HCT116 (cell line): ENCODE measurements at regions not wholly inside any gene's neighbourhood (a gene's known extent, or its start where the extent isn't known, plus 50 kb on each side); places are given as distances from the start of the nearest gene placed in this dataset.

Experiments
- ATAC-seq: fragments of 200-7000 bp; cut with Tn5 transposase; 2 replicates; pipeline ENCODE4 v1.9.1; 2020; ENCODE audit warnings: mild to moderate bottlenecking, moderate library complexity
- BruUV-seq: library from RNA; stranded (reverse); fragments of 400-500 nt; replicated peaks from 2 replicates; lab custom pipeline; 2021; lab: Mats Ljungman, UMichigan
- CTCF ChIA-PET: fragments of 300-600 bp; sonication (Branson Sonifier 250); formaldehyde crosslinking; loops from one replicate; lab custom pipeline; 2021; ENCODE audit warnings: antibody characterized with exemption; lab: Charles Lee
- POLR2A ChIA-PET: fragments of 300-600, 350-600 bp; sonication (Branson Sonifier 250); formaldehyde crosslinking; loops from one replicate; lab custom pipeline; 2021; ENCODE audit warnings: antibody characterized with exemption; lab: Charles Lee
- RAD21 ChIA-PET, 2 experiments: fragments of 300-600 bp; sonication (Branson Sonifier 250); formaldehyde crosslinking; loops; one replicate each; lab custom pipeline; 2023; ENCODE audit warnings: low total read pairs in 2 of 2; ENCODE audit not compliant: uncharacterized antibody in 2 of 2, unreplicated experiment in 2 of 2, low non-redundant PET in 1 of 2; lab: Charles Lee
- DNase-seq: peaks from one replicate; pipeline ENCODE4 v3.0.0-alpha.2; 2010; ENCODE audit warnings: low read depth, low spot score
- H2AFZ ChIP-seq: fragments of 200-600 bp; shearing (Covaris generic), sonication (generic); 2 replicates; pipeline ENCODE4 v1.6.1; 2017; ENCODE audit warnings: low read depth, mixed run types, mixed read lengths, antibody characterized with exemption, low read length; ENCODE audit not compliant: poor library complexity, severe bottlenecking
- H3K27ac ChIP-seq: 2 replicates; pipeline ENCODE4 v1.5.1; 2012; ENCODE audit warnings: low read depth, low read length
- H3K27me3 ChIP-seq: fragments of 200-600 bp; sonication (generic); 2 replicates; pipeline ENCODE4 v1.6.1; 2016; ENCODE audit warnings: mixed run types, low read length, mixed read lengths; ENCODE audit not compliant: insufficient read depth
- H3K36me3 ChIP-seq, 2 experiments: fragments of 200-500 bp in 1 of 2; fragments of 200-600 bp in 1 of 2; sonication (Bioruptor generic) in 1 of 2; sonication (generic) in 1 of 2; 2 replicates each; pipeline versions ENCODE4 v1.5.1 to v1.6.1; 2014 to 2016; ENCODE audit warnings: low read length in 2 of 2, inconsistent platforms in 1 of 2, mixed read lengths in 1 of 2, mixed run types in 1 of 2; ENCODE audit not compliant: insufficient read depth in 2 of 2, control insufficient read depth in 1 of 2
- H3K4me1 ChIP-seq, 2 experiments: fragments of 200-600 bp in 1 of 2; sonication (generic) in 1 of 2; 2 replicates each; pipeline versions ENCODE4 v1.5.1 to v1.6.1; 2012 to 2017; ENCODE audit warnings: low read length in 2 of 2, inconsistent platforms in 1 of 2, mild to moderate bottlenecking in 1 of 2, mixed read lengths in 1 of 2, mixed run types in 1 of 2, moderate library complexity in 1 of 2; ENCODE audit not compliant: insufficient read depth in 2 of 2, control insufficient read depth in 1 of 2
- H3K4me2 ChIP-seq: fragments of 200-600 bp; sonication (generic); 2 replicates; pipeline ENCODE4 v1.6.1; 2017; ENCODE audit warnings: mixed run types, low read length, mixed read lengths
- H3K4me3 ChIP-seq, 2 experiments: fragments of 200-600 bp in 1 of 2; sonication (generic) in 1 of 2; replicated peaks in 1 of 2; 2 replicates each; pipeline ENCODE4 v1.5.1; 2011 to 2016; ENCODE audit warnings: low read length in 2 of 2, control low read depth in 1 of 2, low read depth in 1 of 2, mild to moderate bottlenecking in 1 of 2, mixed read lengths in 1 of 2, mixed run types in 1 of 2
- H3K79me2 ChIP-seq: fragments of 200-600 bp; sonication (generic); 2 replicates; pipeline ENCODE4 v1.6.1; 2017; ENCODE audit warnings: mild to moderate bottlenecking, mixed run types, low read length, moderate library complexity, mixed read lengths; ENCODE audit not compliant: insufficient read depth
- H3K9ac ChIP-seq: fragments of 200-600 bp; sonication (generic); 2 replicates; pipeline ENCODE4 v1.6.1; 2016; ENCODE audit warnings: low read length, mixed read lengths
- H3K9me2 ChIP-seq: fragments of 200-600 bp; sonication (generic), shearing (Covaris generic); 2 replicates; pipeline ENCODE4 v1.6.1; 2017; ENCODE audit warnings: mixed run types, mild to moderate bottlenecking, moderate library complexity; ENCODE audit not compliant: insufficient read depth
- H3K9me3 ChIP-seq, 2 experiments: fragments of 200-500 bp in 1 of 2; fragments of 200-600 bp in 1 of 2; sonication (Bioruptor generic) in 1 of 2; sonication (generic) in 1 of 2; 2 replicates each; pipeline ENCODE4 v1.6.1; 2014 to 2017; ENCODE audit warnings: low read length in 2 of 2, mixed read lengths in 2 of 2, inconsistent platforms in 1 of 2, low read depth in 1 of 2, mild to moderate bottlenecking in 1 of 2, mixed run types in 1 of 2, moderate library complexity in 1 of 2; ENCODE audit not compliant: control insufficient read depth in 1 of 2, insufficient read depth in 1 of 2
- H4K20me1 ChIP-seq: fragments of 200-600 bp; sonication (generic), shearing (Covaris generic); 2 replicates; pipeline ENCODE4 v1.6.1; 2017; ENCODE audit warnings: mixed run types, mild to moderate bottlenecking, moderate library complexity; ENCODE audit not compliant: insufficient read depth
- ATF3 ChIP-seq: IDR thresholded peaks from 2 replicates; pipeline ENCODE4 v1.6.1; 2012
- CEBPB ChIP-seq: IDR thresholded peaks from 2 replicates; pipeline ENCODE4 v1.6.1; 2012; ENCODE audit warnings: low read depth
- CTCF ChIP-seq, 3 experiments: fragments of 200-600 bp in 1 of 3; sonication (generic) in 1 of 3; IDR thresholded peaks in 2 of 3; conservative IDR thresholded peaks in 1 of 3; 2 replicates each; pipeline ENCODE4 v1.5.1; 2012 to 2017; ENCODE audit warnings: low read depth in 2 of 3, low read length in 2 of 3, antibody characterized with exemption in 1 of 3, borderline replicate concordance in 1 of 3, control low read depth in 1 of 3, mild to moderate bottlenecking in 1 of 3, mixed read lengths in 1 of 3, mixed run types in 1 of 3, moderate library complexity in 1 of 3; ENCODE audit not compliant: insufficient read depth in 1 of 3
- EGR1 ChIP-seq: IDR thresholded peaks from 2 replicates; pipeline ENCODE4 v1.6.1; 2012; ENCODE audit warnings: low read depth
- ELF1 ChIP-seq: IDR thresholded peaks from 2 replicates; pipeline ENCODE4 v1.6.1; 2012; ENCODE audit warnings: low read depth, borderline replicate concordance
- EZH2 ChIP-seq: fragments of 200-600 bp; sonication (generic); IDR thresholded peaks from 2 replicates; pipeline ENCODE4 v1.6.1; 2017; ENCODE audit warnings: antibody characterized with exemption, mixed run types
- MAX ChIP-seq: IDR thresholded peaks from 2 replicates; pipeline ENCODE4 v1.6.1; 2012
- POLR2A ChIP-seq: IDR thresholded peaks from 2 replicates; pipeline ENCODE4 v1.7.0; 2011; ENCODE audit warnings: borderline replicate concordance; ENCODE audit not compliant: insufficient read depth, insufficient read length; ENCODE audit errors: extremely low read depth
- POLR2AphosphoS5 ChIP-seq: IDR thresholded peaks from 2 replicates; pipeline ENCODE4 v1.6.1; 2011; ENCODE audit warnings: mild to moderate bottlenecking, low read depth, low read length, moderate library complexity
- RAD21 ChIP-seq: IDR thresholded peaks from 2 replicates; pipeline ENCODE4 v1.6.1; 2012; ENCODE audit warnings: low read depth, mild to moderate bottlenecking
- REST ChIP-seq: IDR thresholded peaks from 2 replicates; pipeline ENCODE4 v1.6.1; 2012; ENCODE audit warnings: low read depth
- SIN3A ChIP-seq: IDR thresholded peaks from 2 replicates; pipeline ENCODE4 v1.6.1; 2012; ENCODE audit warnings: low read depth
- SP1 ChIP-seq: IDR thresholded peaks from 2 replicates; pipeline ENCODE4 v1.6.1; 2012; ENCODE audit warnings: low read depth
- ZBTB33 ChIP-seq: IDR thresholded peaks from 2 replicates; pipeline ENCODE4 v1.6.1; 2011; ENCODE audit warnings: mild to moderate bottlenecking, low read length, moderate library complexity; ENCODE audit not compliant: insufficient replicate concordance; ENCODE audit errors: extremely low read depth
- ZFX ChIP-seq: fragments of 450-650 bp; IDR thresholded peaks from 2 replicates; pipeline ENCODE4 v1.6.1; 2017
- ZNF274 ChIP-seq: fragments of 200-500 bp; sonication (Bioruptor generic); IDR thresholded peaks from 2 replicates; pipeline ENCODE4 v1.6.1; 2014; ENCODE audit warnings: mild to moderate bottlenecking, low read depth, low read length, inconsistent platforms
- intact Hi-C: fragments of 100-400 bp; cut with micrococcal nuclease; formaldehyde crosslinking; loops from 2 replicates; pipeline ENCODE4 v1.10.0; 2022

GRCh38 chr12:84397263-84397662, 515.3 kb downstream of the SLC6A15 start:
- Histone ChIP-seq H2AFZ (no peak overlapping the region), H3K9me2 (no peaks in the 10 kb centered on the region), H3K4me1 (no peaks in the 10 kb centered on the region), H3K9me3 (no peaks in the 10 kb centered on the region), H3K4me3 (no peak overlapping the region), H3K4me2 (no peak overlapping the region), H3K36me3 (no peaks in the 10 kb centered on the region), H3K27ac (no peak overlapping the region), H4K20me1 (no peaks in the 10 kb centered on the region), H3K9ac (no peak overlapping the region), H3K79me2 (no peaks in the 10 kb centered on the region), H3K27me3 (no peaks in the 10 kb centered on the region)
- DNase-seq = no peak
- ChIA-PET RAD21 (no interaction called here), CTCF (interaction anchor here (0.7 to 1.4 kb wide), 2 partner anchors 68 to 569 kb away, joined by 3 to 5 read pairs; no protein-coding TSS in a partner anchor), POLR2A (no interaction called here)
- BruUV-seq = no TSS peak
- no peak for TF ChIP-seq MAX
- TF ChIP-seq ZNF274 = no peak
- no peak for TF ChIP-seq EZH2
- no peak for TF ChIP-seq ZFX
- TF ChIP-seq CTCF (IDR thresholded peaks at IDR 0.05 in 2 of 3, conservative IDR thresholded peaks at IDR 0.05 in 1 of 3; ENCODE audit: borderline replicate concordance in 1 of 3, insufficient read depth in 1 of 3, low read depth in 2 of 3, low read length in 2 of 3) = peak in 2 of 3 experiments; percentile 20 to 40; a peak in 3 of 6 replicates
- TF ChIP-seq POLR2AphosphoS5 = no peak
- no peak for TF ChIP-seq CEBPB
- TF ChIP-seq EGR1 = no peak
- no peak for TF ChIP-seq ZBTB33
- peak; percentile 45 for TF ChIP-seq RAD21
- TF ChIP-seq SIN3A = no peak
- TF ChIP-seq REST = no peak
- no peak for TF ChIP-seq SP1
- no peak for TF ChIP-seq ATF3
- TF ChIP-seq ELF1 = no peak
- no peak for TF ChIP-seq POLR2A
- no peak for ATAC-seq
- intact Hi-C loops = loop anchor here (5.0 to 10.0 kb wide), 2 partner anchors 570 to 1712 kb away; partner anchors contain the start of gene TMTC2
